Suppressor macrophage (primary cell): ENCODE measurements at regions not wholly inside any gene's neighbourhood (a gene's known extent, or its start where the extent isn't known, plus 50 kb on each side); places are given as distances from the start of the nearest gene placed in this dataset.

ENCODE experiments used
- DNase-seq, 4 experiments: peaks; one replicate each; pipeline ENCODE4 v3.0.0-alpha.2; 2020 to 2022

DNA sequence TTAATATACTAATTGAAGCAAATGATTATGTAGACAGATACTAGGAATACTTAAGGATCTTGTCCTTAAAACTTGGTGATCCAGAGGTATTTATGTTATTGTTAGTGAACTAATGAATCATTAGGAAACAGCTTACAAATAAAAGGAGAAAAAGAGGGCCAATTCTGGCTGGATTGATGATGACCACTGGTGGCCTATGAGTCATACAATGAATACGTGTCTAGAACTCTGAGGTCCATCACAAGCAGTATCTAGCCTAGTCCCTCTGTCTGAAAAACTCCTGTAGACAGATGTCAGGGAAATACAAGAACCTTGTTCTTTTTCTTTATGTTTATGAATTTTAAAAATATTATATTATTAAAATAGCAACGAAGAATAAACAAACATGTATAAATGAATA is 51.7 kb upstream of the RTL1 start:
- DNase-seq: no peak

DNA sequence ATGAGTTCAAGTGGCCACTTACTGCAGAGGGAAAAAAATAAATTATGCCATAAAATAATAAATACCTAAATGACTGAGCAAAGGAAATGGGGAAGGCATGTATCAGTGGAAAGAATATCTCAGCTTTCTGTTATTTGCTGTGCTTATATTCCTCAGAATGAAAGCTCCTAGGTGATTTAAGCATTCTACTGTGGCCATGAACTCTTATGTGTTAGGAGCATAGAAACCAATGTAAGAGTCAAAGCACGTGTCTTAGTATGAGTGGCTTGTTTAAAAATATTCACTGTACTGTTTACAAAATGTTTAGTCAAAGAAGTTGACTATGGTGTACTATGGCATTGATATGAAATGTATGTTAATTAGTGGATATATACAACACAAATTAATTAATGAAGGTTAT is 59.0 kb upstream of the RTL1 start:
- DNase-seq: no peak

DNA sequence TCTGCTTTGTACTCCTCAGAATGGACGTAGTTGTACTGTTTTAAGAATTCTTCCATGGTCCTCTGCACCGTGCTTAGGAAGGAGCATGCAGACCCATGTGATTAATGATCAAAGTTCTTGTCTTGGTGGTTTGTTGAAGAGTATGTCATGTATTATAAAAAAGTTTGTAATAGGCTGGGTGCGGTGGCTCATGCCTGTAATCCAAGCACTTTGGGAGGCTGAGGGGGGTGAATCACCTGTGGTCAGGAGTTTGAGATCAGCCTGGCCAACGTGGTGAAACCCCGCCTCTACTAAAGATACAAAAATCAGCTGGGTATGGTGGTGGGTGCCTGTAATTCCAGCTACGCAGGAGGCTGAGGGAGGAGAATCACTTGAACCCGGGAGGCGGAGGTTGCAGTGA is 61.8 kb upstream of the RTL1 start:
- DNase-seq: no peak

DNA sequence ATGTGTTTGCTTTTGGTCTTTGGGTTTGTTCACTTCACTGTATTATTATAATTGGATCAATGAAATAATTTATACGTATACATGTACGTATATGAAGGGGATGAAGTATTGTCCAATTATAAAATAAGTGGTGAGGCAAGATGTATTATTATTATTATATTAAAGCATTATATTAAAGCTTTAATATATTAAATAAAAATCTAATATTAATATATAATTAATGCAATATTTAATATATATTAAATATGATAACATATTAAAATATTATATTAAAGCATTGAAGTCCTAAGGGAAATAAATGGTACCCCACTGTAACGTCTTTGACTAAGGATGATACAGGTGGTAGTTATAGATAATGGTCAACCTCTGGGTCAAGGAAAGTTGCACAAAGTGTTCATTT is 63.7 kb upstream of the RTL1 start:
- no peak for DNase-seq

DNA sequence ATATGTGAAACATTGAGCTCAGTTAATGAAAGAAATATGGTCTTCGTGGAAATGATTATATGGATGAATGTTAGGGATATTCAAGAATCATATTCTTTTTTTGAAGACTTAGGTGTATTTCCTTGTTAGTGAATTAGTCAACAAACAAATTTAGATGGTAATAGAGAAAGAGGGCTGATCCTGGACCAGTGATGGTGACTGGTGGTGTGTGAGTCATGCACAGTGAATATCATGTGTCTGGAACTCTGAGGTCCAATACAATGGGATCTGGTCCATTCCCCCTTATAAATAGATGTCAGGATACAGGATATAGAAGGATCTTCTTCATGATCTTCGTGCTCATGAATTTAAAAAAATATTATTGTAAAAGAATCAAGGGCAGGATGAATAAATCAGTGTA is 64.4 kb upstream of the RTL1 start:
- DNase-seq: no peak

DNA sequence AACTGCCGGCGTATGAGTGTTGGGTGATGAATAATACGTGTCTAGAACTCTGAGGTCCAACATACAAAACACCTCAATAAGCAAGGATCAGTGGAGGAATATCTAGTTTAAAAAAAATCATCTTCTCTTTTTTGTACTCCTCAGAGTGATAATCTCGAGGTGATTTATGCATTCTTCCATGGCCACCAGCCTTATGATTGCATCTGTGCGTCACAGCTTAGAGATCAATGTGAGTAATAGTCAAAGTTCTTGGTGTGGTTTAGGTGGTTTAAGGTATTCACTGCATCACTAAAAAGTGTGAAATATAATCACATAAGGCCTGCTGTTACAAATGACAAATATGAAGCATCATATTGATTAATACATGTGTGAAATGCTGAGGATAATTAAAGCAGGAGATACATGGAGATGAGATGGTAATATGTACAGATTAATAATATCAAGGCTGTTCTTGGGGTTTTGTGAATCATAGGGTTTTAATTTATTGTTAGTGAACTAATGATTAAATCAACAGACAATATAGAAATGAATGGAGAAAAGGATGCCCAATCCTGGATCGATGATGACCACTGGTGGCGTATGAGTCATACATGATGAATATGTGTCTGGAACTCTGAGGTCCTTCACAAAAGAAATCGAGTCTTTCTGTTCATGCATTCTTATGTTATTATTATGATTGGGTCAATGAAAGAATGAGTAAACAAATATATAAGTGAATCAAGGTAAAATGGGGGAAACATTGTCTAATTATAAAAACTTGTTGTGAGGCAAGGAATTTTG is 68.8 kb upstream of the RTL1 start:
- DNase-seq: no peak

DNA sequence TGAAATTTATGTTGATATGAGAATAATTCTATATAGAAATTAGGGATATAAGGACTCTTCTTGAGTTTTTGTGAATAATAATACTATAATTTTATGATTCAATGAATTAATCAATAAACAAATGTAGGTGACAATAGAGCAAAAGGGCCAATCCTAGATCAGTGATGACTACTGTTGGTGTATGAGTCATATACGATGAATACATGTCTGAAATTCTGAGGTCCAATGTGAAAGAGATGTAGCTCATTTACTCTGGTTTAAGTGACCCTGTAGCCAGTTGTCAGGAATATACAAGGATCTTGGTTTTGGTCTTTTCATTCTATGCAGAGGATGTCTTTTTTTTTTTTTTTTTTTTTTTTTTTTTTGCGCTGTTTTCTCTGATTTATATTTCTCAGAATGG is 72.1 kb upstream of the RTL1 start:
- DNase-seq: no peak

DNA sequence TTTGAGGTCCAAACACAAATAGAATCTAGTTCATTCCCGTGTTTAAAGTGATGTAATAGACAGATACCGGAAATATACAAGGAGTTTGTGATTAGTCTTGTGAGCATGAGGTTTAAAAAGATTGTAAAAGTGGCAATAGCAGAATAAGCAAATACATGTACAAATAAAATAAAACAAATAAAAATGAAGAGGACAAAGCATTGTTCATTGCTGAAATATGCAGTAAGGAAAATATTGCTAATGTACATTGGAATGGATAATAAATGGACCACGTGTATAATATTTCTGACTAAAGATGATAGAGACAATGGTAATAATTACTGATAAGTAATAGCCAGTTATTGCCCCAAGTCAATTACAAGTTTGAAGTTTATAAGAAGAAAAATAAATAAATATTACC is 75.6 kb upstream of the RTL1 start:
- DNase-seq: no peak

DNA sequence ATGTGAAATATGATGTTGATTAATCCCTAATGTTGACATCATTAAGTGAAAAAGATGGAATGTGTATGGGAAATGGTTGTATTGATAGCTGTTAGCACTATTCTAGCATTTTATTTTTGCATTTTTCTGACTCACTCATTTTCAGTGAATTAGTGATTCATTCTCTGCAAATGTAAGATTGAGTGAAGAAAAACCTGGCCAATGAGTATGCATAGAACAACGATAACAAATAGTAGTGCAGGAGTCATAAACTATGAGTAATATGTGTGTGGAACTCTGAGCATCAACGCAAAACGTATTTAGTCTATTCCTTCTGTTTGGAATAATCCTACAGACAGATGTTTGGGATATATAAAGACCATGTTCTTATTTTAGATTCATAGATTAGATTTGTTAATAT is 76.3 kb upstream of the RTL1 start:
- DNase-seq: no peak

DNA sequence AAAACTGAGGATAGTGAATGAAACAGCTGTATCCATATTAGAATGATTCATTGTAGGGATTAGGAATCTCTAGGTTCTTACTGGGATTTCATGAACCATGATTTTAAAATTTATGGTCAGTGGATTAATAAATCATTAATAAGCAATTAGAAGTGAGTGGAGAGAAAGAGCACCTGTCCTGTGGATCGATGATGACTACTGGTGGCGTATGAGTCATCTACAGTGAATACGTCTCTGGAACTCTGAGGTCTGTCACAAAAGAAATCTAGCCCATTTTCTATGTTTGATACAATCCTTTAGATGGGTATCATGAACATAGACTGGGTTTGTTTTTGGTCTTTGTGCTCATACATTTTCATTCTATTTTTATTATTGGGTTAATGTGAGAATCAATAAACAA is 77.3 kb upstream of the RTL1 start:
- DNase-seq: no peak

DNA sequence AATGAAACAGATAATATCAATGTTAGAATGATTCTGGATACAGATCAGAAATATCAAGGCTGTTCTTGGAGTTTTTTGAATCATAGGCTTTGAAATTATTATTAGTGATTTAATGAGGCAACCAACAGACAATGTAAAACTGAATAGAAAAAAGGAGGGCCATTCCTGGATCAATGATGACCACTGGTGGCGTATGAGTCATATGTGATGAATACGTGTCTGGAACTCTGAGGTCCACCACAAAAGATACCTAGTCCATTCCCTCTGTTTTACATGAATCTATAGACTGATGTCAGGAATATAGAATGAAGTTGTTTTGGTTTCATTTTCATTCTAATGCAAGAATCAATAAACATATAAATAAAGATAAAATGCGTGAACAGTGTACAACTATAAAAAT is 78.3 kb upstream of the RTL1 start:
- DNase-seq: no peak

DNA sequence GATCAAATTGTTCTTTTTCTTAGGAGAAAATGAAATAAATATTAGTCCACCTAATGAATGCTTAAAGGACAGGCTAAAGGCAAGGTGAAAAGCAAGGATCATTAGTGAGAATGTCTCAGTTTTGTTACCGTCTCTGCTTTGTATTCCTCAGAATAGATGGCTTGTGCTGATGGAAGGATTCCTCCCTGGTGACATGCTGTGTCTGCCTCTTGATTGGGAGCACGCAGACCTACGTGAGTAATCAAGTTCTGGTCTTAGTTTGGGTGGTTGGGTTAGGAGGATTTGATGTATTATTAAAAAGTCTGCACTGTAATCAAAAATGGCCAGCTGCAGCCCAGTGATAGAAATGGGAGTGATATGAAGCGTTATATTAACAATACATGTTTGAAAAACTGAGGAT is 78.8 kb upstream of the RTL1 start:
- no peak for DNase-seq

DNA sequence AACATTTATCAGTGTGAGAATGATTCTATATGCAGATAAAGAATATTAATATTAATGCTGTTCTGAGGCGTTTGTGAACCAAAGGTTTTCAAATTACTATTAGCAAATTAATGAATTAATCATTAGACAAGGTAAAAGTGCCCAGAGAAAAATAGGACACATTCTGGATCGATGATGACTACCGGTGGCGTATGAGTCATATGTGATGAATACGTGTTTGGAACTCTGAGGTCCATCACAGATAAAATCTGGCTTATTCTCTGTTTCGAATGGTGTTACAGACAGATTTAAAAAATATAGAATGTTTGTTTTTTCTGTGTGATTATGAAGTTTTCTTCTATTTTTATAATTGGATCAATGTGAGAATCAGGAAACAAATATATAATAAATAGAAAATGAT is 79.2 kb upstream of the RTL1 start:
- DNase-seq: no peak

DNA sequence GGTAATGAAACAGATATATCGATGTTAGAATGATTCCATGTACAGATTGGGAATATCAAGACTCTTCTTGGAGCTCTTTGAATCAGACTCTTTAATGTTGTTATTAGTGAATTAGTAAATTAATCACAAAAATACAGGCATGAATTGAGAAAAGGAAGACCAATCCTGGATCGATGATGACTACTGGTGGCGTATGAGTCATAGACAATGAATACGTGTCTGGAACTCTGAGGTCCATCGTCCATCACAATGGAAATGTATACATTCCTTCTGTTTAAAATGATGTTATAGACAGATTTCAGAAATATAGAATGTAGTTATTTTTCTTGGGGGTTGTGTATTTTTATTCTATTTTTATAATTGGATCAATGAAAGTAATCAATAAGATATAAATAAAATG is 80.2 kb upstream of the RTL1 start:
- DNase-seq: no peak

DNA sequence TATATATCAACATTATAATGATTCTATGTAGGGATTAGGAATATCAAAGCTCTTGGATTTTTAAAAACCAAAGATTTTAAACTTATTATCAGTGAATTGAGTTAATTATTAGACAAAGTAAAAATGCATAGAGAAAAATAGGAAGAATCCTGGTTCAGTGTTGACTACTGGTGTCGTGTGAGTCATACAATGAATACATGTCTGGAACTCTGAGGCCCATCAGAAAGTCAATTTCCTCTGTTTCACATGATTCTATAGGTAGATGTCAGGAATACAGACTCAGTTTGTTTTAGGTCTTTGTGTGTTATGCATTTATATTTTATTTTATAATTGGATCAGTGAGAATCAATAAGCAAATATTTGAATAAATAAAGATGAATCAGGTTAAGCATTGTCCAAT is 84.5 kb upstream of the RTL1 start:
- DNase-seq: no peak

DNA sequence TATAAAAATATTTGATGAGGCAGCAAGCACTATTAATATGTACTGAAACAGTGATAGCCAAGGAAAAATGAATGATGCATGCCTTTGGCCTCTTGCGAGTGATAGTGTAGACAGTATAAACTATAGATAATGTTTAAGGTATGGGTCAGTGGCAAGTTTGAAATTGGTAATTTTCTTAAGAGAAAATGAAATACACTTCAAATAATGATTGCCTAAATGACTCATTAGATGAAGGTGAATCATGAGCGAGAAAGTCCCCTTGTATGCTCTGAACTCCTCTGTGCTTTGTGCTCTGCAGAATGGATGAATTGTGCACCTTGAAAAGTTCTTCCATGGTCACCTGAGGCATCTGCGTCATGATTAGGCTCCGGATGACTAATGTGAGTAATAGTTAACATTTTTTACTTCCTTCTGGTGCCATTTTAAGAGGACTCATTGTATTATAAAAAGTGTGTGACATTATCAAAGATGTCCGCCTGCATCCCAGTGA is 84.9 kb upstream of the RTL1 start:
- DNase-seq: no peak

DNA sequence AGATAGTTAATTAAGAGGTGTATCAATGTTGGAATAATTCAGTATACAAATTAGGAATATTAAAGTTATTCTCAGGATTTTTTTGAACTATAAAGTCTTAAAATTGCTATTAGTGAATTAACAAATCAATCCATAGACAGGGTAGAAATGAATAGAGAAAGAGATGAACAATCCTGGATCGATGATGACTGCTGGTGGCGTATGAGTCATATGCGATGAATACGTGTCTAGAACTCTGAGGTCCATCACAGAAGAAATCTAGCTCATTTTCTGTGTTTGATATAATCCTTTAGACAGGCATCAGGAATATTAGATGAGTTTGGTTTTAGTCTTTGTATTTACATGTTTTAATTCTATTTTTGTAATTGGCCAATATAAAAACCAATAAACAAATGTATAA is 85.4 kb upstream of the RTL1 start:
- DNase-seq: no peak

DNA sequence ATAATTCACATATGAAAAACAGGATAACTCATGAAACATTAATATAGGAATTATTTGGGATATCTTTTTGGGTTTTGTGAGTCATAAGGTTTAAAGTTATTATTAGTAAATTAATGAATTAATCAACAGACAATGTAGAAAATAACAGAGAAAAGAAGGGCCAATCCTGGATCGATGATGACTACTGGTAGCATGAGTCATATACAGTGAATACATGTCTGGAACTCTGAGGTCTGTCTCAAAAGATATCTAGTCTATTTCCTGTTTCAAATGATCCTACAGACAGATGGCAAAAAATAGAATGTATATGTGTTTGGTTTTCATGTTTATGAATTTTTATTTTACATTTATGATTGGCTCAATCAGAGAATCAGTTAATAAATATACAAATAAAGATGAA is 86.4 kb upstream of the RTL1 start:
- no peak for DNase-seq

DNA sequence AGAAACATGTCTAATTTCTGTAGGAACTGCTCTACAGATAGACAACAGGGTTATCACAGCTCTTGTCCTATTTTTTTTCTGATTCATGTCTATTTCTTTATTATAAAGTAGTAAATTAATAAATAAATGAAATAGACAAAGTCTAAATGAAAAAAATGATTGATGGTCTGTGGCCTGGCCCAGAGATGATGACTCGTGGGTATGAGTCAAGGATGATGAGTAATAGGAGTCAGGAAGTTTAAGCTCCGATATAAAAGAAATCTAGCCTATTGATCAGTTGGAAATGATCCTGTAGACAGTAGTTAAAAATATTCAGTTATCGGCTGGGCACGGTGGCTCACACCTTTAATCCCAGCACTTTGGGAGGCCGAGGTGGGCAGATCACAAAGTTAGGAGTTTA is 90.6 kb upstream of the RTL1 start:
- no peak for DNase-seq

DNA sequence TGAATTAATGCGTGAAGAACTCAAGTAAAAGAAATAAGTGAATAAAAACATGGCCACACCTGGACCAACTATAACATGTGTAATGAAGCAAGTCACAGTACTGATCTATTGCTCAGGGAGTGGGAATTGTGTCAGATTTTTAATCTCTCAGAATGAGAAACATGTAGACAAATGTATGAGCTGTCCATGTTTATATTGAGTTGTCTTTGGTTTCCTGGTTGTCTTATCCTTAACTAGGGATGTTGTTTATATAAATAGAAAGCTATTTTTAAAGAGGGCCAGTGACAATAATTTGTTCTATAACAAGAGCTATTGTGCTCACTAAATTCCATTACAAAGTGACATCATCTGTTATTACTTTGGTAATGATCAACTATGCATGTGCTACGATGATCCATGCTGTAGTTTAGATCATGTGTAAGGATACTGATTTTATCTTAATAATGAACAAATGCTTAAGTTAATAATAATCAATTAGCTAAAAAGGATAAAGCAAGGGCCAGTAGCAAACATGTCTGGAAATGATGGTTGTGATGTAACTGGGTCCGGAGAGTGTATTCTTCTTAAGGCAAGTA is 91.3 kb upstream of the RTL1 start:
- DNase-seq: no peak

DNA sequence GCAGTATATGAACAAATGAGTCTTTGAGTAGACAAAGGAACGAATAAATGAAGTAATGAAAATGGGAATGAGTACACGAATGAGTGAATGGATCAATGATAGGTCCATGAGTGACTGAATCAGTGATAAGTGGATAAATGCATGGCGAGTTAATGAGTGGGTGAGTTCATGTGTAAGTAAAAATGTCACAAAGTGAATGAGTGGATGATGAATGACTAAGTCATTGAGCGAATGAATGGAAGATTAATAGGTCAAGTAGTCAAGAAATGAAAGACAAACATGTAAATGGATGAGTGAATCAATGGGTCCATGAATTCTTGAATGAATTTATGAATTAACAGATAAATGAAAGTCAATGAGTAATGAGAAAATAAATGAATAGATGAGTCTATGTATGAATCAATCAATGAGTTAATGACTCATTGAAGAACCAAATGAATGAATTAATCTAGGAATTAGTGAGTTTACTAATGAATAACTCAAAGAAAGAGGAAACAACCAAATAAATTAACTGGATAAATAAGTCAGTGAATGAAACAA is 97.3 kb upstream of the RTL1 start:
- no peak for DNase-seq

DNA sequence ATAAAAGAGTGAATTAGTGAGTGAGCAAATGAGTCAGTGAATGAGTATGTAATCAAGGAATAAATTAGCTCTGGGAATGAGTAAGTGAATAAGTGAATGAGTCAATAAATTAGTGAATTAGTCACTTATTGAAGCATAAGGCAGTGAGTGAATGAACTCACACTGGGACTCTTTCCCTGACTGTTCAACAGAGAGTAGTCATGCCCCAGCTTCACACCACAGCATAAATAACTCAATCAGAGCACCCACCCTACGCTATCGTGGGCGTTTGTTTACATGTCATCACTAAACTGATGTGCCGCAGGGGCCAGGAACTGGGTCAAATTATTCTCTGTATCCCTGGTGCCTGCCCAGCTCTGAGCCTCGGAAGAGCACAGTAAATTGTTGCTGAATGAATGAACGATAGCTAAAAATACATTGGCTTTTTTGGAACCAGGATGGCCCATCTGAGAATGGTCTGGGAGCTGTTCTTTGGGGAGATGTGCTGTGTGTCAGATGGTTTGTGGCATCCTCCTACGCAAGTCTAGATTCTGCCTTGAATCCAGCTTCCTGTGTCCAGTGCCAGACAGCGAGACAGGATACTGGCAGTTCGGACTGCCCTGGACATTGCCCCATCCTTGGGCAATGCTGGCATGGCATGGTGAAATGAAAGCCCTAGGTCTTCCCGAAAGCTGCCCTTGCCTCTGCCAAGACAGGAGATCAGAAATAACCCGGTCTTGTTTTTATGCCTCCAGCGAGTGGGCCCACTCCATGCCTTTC is 98.0 kb upstream of the RTL1 start:
- DNase-seq: no peak

DNA sequence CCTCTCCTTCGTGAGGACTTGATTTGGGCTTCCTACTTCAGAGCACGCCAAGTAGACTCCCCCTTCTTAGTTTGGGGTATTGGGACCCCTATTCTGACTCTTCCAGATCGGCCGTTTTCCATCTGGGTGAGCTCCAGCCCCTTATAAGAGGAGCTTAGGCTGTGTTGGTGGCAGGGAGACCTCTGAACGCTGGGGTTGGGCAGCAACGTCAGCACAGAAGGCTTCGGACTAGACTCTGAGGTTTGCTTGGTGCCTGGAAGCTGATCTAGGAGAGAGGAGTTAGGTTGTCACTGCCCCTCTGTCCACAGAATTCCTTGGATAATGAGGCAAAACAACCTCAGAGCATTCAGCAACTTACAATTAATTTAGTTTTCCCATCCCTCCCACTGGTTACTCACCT is 99.2 kb upstream of the RTL1 start:
- no peak for DNase-seq

DNA sequence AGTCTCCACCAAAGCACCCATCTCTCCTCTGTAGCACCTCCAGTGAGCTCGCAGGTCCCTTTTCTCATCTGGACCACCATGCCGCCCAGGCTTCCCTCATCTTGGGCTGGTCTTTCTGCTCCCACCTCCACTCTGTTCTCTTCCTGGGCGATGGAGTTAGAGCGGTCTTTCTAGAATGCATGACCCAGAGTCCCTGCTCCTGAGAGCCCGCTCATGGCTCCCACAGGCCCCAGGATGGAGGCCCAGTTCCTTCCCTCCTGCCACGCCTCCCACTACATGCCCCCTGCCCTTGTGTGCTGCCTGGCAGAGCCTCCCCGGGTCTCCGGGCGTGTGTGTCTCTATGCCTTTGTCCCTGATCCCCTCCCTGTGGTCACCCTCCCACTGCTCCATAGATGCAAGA is 100.7 kb upstream of the RTL1 start:
- DNase-seq: no peak
